ENCODE measurements at regions not wholly inside any gene's neighbourhood (a gene's known extent, or its start where the extent isn't known, plus 50 kb on each side); places are given as distances from the start of the nearest gene placed in this dataset.

GRCh38 chr10:29879862-29880261 is 179.5 kb downstream of the JCAD start:
- H3K4me1 Mint-ChIP-seq, result no peaks in the 10 kb centered on the region
- H3K27me3 Mint-ChIP-seq, result peaks cover 8% of the 10 kb centered on the region
- CTCF ChIA-PET, result no interaction called here
- H3K27ac Mint-ChIP-seq, result no peak overlapping the region
- no peak overlapping the region for H3K4me3 Mint-ChIP-seq
- no peak for TF ChIP-seq CTCF (IDR thresholded peaks at IDR 0.05)
- ATAC-seq (ENCODE audit: low read depth) (no peak), DNase-seq (no peak)
- no peaks in the 10 kb centered on the region for H3K36me3 Mint-ChIP-seq (ENCODE audit: low read depth)
- intact Hi-C loops (cut with micrococcal nuclease), result no loop called here
- POLR2A ChIA-PET, result no interaction called here
- no peaks in the 10 kb centered on the region for H3K9me3 Mint-ChIP-seq

- H3K9me3 Mint-ChIP-seq, result no peaks in the 10 kb centered on the region
- POLR2A ChIA-PET, result no interaction called here
- CTCF ChIA-PET, result no interaction called here
These were observed 180.9 kb downstream of the JCAD start for GRCh38 chr10:29878492-29878891.

GRCh38 chr10:29877793-29878491 is 181.4 kb downstream of the JCAD start:
- H3K27me3 Mint-ChIP-seq, result peaks cover 8% of the 10 kb centered on the region

More at GRCh38 chr10:29878492-29878891, 180.9 kb downstream of the JCAD start:
- TF ChIP-seq CTCF (IDR thresholded peaks at IDR 0.05), result no peak
- ATAC-seq (ENCODE audit: low read depth), result no peak
- Mint-ChIP-seq H3K27ac (no peak overlapping the region), H3K36me3 (ENCODE audit: low read depth) (no peaks in the 10 kb centered on the region), H3K4me3 (no peak overlapping the region), H3K4me1 (no peaks in the 10 kb centered on the region), H3K27me3 (peaks cover 8% of the 10 kb centered on the region)
- DNase-seq, result no peak
- intact Hi-C loops (cut with micrococcal nuclease), result no loop called here

GRCh38 chr10:29876008-29876555 is 183.3 kb downstream of the JCAD start:
- H3K9me3 Mint-ChIP-seq, result no peaks in the 10 kb centered on the region
- CTCF ChIA-PET, result no interaction called here
- H3K36me3 Mint-ChIP-seq (ENCODE audit: low read depth), result no peaks in the 10 kb centered on the region
- no peak overlapping the region for H3K4me3 Mint-ChIP-seq
- ATAC-seq (ENCODE audit: low read depth), result no peak
- DNase-seq, result no peak
- POLR2A ChIA-PET, result no interaction called here
- H3K27ac Mint-ChIP-seq, result no peak overlapping the region
- TF ChIP-seq CTCF (IDR thresholded peaks at IDR 0.05), result no peak
- no peaks in the 10 kb centered on the region for H3K4me1 Mint-ChIP-seq
- peaks cover 8% of the 10 kb centered on the region for H3K27me3 Mint-ChIP-seq
- intact Hi-C loops (cut with micrococcal nuclease), result no loop called here

More at GRCh38 chr10:29877793-29878491, 181.4 kb downstream of the JCAD start:
- ChIA-PET POLR2A (no interaction called here), CTCF (no interaction called here)
- Mint-ChIP-seq H3K4me1 (no peaks in the 10 kb centered on the region), H3K4me3 (no peak overlapping the region), H3K36me3 (ENCODE audit: low read depth) (no peaks in the 10 kb centered on the region), H3K9me3 (no peaks in the 10 kb centered on the region), H3K27ac (no peak overlapping the region)
- intact Hi-C loops (cut with micrococcal nuclease), result no loop called here
- ATAC-seq (ENCODE audit: low read depth), result no peak
- DNase-seq, result no peak
- no peak for TF ChIP-seq CTCF (IDR thresholded peaks at IDR 0.05)

GRCh38 chr10:29874606-29875269 is 184.6 kb downstream of the JCAD start:
- H3K27ac Mint-ChIP-seq, result no peak overlapping the region
- peaks cover 8% of the 10 kb centered on the region for H3K27me3 Mint-ChIP-seq
- no peaks in the 10 kb centered on the region for H3K4me1 Mint-ChIP-seq
- H3K36me3 Mint-ChIP-seq (ENCODE audit: low read depth), result no peaks in the 10 kb centered on the region
- ATAC-seq (ENCODE audit: low read depth) (no peak), DNase-seq (no peak)
- TF ChIP-seq CTCF (IDR thresholded peaks at IDR 0.05), result no peak
- no peak overlapping the region for H3K4me3 Mint-ChIP-seq
- ChIA-PET CTCF (no interaction called here), POLR2A (no interaction called here)
- H3K9me3 Mint-ChIP-seq, result peaks cover 4% of the 10 kb centered on the region
- intact Hi-C loops (cut with micrococcal nuclease), result no loop called here
